GM19043 (cell line): ENCODE measurements at regions not wholly inside any gene's neighbourhood (a gene's known extent, or its start where the extent isn't known, plus 50 kb on each side); places are given as distances from the start of the nearest gene placed in this dataset.

ENCODE experiments used
- ATAC-seq: cut with Tn5 transposase; IDR thresholded peaks from one replicate; pipeline ENCODE4 v1.9.1; 2021; ENCODE audit warnings: low read depth; ENCODE audit not compliant: unreplicated experiment

DNA sequence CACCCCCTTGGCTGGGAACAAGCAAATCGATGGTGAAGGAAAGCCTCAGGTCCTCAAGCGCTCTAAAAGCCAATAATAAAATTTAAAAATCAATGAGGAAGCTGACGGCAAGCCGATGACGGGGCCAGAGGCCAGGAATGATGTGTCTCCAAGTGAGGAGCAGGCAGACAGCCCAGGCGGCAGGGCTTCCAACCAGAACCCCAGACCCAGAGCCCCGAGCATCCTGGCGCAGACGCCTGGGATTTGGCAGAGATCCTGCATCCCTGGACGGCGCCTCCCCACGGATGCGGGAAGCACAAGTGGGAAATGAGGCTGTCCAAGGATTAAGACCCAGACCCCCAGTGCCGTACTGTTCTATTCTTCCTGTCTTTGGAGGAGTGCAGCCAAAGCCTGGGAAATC lies 123.0 kb upstream of the PROK2 start:
- ATAC-seq = no peak

DNA sequence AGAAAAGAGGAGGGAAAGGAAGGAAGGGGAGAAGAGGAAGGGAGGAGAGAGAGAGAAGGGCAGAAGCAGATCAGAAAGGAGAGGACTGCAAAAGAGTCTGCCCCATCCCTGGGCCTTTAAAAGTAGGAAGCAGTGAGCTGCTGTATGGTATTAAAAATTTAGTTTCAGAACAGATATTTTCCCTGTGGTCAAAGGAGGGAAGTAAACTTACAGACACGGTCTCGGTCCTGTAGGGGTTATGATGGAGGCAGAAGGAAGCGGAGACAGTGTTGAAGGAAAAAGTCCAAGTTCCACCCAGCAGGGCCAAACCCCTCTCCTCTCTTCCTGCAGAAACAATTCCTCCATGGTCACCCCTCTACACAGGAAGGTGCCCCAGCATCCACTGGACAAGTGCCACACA lies 122.0 kb upstream of the PROK2 start:
- no peak for ATAC-seq

DNA sequence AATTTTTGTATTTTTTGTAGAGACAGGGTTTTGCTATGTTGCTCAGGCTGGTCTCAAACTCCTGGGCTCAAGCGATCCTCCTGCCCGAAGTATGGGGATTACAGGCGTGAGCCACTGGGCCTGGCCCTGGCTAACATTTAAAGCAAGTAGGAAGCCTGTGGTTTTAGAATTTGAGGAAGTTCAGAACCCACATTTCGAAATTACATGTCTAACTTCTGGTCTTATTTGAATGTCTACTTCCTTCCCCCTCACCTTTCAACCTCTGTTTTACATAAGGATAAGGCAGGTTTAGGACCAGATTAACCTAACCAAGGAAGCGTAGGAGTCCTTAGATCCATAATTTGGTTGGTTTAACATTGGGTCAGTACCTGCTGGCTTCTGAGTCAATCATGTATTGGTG lies 120.5 kb upstream of the PROK2 start:
- peak; percentile 81 for ATAC-seq

DNA sequence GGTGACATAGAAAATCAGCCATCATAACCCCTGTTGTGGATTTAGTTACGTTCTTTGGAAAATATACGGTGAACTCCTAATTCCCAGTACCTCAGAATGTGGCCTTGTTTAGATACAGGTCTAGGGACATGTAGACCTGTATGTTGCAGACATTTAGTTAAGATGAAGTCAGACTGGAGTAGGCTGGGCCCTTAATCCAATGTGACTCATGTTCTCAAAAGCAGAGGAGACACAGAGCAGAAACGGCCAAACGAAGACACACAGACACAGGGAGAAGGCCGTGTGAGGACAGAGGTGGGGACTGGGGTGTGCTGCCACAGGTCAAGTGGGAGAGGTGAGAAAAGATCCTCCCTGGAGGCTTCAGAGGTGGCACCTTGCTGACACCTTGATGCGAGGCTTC lies 119.0 kb upstream of the PROK2 start:
- ATAC-seq = no peak

DNA sequence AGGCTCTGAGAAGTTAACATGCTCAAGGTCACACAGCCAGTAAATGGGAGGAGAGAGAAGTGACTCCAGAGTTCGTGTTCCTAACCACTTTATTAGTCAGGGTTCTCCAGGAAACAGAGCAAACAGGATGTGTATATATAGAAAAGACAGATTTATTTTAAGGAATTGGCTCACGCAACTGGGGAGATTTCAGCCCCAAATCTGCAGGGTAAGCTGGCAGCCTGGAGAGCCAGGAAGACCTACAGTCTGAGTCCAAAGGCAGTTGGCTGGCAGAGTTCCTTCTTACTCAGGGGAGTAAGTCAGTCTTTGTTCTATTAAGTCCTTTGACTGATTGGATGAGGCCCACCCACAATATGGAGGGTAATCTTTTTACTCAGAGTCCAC lies 118.2 kb upstream of the PROK2 start:
- no peak for ATAC-seq

DNA sequence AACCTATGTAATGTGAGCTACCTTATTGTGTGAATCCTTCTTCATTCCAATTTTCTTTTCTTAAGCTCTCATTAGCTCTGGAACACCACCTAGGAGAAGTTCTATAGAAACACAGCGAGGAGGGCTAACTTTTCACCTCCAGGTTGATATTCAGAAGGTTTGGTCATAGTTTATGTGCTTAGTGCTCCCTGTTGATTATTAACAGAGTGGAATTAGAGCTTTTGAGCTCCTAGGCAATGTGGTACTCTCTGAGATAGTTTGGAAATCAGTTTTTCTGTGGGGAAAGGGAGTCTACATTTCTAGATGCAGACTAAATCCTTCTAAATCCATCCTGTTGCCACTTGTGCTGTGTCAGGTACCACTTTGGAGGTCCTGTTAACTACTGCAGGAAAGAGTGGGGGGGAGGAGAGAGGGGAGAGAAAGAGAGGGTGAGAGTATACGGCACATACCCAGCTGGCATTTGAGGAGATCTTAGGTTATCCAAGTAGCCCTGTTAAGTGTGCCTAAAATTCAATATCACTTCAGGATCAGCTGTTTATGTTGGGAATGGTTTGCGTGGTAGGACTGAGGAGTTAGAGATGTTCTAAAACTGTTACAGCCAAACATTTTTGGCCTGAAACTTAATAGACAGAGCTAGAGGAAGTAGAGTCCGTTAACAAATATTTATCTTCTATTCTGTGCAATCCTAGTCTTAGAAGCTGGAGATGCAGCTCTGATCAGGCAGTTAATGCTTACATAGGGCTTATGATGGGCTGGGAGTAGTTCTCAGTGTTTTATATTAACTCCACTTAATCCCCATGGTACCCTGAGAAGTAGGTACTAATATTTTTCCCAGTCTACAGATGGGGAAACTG lies 117.5 kb upstream of the PROK2 start:
- no peak for ATAC-seq

DNA sequence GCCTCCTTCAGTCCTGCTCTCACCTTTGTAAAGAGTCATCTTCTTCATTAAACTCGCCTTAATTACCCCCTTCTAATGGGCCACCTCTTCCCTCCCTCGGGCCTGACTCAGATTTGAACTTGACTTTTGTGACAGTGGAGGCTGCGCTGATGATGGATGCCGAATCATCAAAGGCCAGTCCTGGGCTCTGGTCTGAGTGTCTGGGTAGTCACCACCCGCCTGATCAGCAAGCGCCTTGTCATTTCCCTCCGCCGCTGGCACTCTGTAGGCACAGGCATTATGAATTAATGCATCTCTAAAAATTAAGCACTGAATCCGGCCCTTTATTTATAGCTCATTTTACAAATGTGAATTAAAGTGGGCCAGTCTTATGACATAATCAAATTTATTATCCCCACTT lies 116.7 kb upstream of the PROK2 start:
- ATAC-seq = no peak

DNA sequence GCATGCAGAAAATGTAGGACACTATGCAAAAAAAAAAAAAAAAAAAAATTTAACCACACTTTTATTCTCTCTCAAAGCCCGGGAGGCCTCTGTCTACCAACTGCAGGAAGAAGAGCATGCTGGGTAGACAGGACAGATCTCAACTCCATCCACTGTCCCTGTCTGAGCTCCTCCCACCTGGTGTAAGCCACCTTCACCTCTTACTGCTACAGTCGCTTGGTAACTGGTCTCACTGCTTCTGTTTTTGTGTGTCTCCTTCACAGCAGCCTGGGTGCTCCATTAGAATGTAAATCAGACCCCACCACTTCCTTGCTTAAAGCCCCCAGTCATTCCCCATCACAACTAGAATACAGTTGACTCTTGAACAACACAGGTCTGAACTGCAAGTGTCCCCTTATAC lies 115.1 kb upstream of the PROK2 start:
- peak; percentile 39 for ATAC-seq

DNA sequence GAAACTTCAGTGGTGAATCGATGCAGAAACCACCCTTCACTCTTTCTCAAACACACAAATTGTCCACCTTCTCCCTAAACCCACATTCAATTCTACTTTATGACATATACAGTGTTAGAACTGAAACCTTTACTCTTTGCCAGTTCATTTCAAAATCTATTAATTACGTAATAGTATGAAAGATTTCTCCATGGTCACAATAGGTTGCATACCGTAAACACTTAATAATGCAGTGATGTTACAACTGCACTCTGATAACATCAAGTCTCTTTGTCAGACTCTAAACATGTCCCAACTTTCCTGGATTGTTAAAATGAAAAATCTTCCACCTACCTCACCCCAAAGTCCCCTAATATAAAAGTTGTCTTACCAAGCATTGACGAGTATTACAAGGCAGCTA lies 111.8 kb upstream of the PROK2 start:
- ATAC-seq = no peak

DNA sequence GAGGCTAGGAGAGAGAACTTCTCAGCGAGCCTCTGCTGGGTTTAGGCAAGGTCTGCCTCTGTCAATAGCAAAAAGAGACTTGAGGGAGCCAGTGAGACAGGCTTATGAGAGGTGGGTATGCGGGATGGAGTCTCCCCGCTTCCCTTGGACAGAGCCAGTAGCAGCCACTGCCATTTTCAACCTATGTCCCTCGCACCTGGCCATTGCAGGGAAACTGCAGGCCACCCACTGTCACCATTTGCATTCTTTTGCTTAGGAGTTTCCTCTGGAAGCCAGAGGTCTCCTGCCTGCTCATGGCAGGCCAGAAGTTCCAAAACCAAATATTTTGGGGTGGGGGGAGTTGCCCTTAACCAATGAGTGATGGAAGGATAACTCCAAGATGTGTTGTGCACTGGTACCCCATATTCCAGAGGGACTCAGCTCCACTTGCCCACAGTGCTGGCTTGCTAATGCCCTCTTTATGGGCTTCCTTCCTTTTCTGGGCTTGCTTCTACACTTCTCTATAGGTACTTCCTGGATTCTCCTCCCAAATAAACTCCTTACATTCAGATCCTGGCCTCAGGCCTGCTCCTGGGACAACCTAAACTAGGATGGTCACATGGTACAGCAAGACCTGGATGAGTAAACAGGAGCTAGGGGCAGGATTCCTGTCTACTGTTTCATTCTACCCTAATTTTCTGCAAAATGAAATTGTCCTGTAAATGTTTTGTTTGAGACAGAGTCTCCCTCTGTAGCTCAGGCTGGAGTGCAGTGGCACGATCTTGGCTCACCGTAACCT lies 108.9 kb upstream of the PROK2 start:
- no peak for ATAC-seq

DNA sequence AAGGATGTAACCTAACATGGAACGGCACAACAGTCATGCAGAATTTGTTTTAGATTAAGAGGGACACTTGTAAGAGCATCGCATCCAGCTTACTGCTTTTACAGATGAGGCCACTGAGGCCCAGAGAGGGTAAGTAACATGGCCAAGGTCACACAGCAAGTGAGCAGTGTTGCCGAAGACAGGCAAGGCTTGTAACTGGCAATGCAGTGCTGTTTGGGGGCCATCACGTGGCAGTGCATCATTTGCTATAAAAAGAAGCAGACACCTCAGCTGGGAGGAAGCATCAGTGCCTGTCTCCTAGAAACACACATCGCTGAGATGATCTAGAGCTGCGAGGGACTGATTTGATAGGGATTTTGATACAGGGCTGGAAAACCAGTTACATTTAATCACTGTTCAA lies 108.2 kb upstream of the PROK2 start:
- no peak for ATAC-seq

DNA sequence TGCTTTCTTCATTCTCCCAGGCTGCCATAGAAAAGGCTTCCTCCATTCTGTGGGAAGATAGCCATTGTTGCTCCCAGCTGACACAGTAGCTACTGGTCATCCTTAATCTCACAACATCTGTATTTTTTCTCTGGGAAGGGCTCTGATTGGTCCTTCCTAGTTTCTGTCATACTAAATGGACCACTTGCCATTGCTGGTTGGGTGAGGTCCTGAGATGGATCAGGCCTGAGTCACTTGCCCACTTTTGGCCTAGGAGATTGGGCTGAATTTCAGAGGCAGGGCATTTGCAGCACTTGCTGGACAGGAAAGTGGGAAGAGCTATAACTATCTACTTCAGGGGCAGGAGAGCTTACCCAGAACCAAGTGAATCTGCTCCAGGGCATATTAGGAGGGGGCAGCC lies 106.5 kb upstream of the PROK2 start:
- ATAC-seq = no peak

DNA sequence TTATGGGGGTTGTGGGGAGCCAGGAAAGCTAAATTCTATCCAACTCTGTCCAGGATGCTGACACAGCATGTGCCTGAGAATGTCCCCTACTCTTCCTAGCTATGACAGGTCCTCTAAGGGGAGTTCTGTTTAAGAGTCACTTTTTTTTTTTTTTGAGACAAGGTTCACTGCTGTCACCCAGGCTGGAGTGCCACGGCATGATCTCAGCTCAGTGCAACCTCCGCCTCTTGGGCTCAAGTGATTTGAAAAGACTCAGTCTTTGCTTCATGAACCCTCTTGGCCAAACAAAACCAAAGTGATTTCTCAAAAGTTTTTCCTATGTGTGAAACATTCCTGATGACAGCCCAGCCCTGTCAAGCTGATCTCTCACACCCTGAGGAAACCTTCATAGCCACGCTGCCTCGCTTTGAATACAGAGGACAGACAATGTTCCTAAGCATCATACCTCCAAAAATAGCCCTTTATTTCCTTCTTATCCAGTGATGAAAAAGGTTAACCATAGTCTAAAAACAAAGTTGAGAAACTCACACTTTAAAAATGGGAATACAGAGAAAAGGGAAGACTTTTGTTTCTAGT lies 105.5 kb upstream of the PROK2 start:
- ATAC-seq = no peak

DNA sequence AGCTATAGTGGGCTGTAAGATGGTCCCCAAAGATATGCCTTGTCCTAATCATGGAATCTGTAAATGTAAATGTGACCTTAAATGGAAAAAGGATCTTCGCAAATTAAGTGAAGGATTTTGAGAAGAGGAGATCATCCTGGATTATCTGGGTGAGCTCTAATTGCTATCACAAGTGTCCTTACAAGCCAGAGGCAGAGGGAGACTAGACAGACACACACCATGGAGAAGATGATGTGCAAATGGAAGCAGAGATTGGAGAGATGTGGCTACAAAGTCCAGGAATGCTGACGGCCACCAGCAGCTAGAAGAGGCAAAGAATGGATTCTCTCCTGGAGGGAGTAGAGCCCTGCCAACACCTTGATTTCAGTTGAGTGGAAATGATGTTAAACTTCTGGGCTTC lies 102.3 kb upstream of the PROK2 start:
- ATAC-seq = no peak

DNA sequence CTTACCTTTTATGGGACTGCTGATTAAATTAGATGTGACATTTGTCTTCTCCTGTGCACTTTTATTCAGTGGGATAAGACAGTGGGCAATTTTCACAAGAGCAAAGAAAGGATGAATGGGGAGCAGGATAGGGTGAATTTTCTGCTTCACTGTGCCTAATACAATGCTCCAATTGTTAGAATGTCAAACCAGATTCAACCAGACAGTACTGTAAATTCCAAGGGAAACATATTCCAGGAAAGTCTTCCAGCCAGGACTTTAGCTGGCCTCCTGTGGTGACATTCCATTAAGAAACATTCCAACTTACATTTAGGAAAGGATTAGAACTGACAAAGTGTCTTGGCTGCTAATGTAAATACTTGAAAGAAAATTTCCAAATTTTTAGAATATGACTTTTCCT lies 100.1 kb upstream of the PROK2 start:
- no peak for ATAC-seq

DNA sequence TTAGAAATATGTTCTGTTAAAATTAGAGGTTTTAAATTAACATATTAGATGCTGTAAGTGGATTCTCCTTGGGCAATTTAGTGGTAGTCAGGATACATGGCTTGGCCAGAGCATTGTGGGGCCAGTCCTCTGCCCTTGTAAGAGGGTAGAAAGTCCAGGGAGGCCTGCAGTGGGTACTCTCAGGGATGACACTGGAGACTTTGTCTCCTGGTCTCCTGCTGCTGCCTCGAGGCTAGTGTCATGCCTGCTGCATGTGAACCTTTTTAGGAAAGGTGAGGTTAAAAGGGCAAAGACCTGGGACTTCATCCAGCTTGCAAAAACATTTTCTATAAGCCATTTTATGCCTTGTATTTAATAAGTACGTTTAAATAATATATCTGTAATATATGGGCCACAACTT lies 96.8 kb upstream of the PROK2 start:
- no peak for ATAC-seq

DNA sequence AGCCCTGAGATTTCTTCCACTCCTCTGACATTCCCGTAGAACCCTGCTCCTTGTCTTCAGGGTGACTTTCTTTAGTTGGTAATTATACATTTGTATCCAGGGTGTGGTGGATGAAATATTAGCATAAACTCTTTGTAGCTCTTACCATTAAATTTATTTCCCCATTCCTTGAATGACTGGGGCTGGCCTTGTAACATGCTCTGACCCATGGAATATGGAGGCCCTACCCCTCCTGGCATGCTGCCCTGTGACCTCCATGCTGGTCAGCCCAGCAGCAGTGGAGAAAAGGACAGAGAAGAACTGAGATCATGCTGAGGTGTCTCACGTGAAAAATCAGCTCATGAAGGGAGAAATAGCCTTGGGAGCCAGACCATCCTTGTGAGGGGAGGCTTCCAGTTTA lies 96.1 kb upstream of the PROK2 start:
- ATAC-seq = no peak

DNA sequence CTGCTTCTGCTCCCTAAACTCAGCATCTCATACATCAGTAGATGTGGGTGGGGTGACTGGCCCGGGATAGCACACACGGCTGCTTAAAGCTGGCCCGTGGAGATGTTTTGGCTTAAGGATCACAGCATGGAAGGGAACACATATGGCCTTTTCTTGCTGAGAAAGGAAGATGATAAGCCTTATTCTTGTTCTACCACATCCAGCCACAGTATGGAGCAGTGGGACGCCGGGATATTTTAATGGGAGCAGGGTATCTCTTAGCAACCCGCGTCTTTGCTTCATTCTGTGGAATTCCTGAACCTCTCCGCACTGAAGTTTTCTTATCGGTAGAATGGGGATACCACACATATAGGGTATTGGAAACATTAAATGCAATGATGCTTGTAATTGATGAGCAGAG lies 94.1 kb upstream of the PROK2 start:
- no peak for ATAC-seq

DNA sequence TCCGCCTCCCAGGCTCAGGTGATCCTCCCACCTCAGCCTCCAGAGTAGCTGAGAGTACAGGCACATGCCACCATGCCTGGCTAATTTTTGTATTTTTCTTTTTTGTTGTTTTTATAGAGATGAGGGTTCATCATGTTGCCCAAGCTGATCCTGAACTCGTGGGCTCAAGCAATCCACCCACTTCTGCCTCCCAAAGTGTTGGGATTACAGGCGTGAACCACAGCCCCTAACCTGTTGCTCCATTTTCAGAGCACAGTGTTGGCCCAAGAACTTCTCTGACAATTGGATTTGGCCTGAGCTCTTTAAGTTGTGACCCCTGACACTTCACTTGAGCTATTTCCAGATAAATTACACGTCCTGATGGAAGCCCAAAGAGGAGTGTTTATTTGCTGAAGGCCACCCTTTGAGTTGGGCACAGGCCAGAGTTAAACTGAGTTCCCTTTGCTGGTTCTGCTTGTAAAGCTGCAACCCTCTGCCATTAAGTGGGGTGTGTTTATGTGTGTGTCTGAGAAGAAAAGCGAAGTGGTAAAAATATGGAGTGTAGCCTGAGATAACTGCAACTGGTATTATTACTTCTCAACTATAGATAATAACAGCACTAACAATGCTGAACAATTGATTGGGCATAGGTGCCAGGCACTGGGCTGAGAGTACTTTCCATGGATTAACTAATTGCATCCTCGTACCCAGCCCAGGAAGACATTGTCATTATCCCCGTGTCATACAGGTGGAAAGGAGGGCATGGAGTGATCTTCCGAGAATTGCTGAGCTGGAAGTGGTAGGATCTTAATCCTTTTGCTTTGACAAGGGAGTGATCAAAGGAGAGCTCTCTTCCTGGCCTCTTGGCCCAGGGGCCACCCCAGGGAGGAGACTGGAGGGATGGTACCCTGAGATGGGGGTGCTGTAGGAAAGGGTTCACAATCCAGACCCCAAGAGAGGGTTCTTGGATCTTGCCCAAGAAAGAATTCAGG lies 91.5 kb upstream of the PROK2 start:
- no peak for ATAC-seq

DNA sequence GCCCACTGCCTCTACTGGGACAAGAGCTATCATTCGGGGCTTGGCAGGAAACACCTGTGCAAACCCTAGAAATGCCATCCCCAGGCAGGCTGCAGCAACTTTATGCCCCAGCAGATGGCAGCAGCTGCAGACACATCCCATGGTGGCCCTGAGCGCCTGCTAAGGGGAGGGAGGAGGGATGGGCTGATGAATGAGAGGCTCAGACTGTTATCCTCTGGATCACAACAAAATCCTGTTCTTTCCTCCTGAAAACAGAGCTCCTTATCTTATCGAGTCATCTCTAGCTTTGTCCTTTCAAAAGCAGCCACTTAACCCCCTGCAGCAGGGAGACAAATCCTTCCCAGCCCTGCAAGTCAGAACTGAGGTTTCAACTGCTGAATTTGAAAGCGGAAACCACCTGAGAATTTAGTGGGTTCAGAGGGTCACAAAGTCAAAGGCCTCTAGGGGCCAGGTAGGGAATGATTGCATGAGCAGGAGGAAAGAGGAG lies 90.6 kb upstream of the PROK2 start:
- ATAC-seq = peak; percentile 94
